ENCODE measurements at regions not wholly inside any gene's neighbourhood (a gene's known extent, or its start where the extent isn't known, plus 50 kb on each side); places are given as distances from the start of the nearest gene placed in this dataset.

DNA sequence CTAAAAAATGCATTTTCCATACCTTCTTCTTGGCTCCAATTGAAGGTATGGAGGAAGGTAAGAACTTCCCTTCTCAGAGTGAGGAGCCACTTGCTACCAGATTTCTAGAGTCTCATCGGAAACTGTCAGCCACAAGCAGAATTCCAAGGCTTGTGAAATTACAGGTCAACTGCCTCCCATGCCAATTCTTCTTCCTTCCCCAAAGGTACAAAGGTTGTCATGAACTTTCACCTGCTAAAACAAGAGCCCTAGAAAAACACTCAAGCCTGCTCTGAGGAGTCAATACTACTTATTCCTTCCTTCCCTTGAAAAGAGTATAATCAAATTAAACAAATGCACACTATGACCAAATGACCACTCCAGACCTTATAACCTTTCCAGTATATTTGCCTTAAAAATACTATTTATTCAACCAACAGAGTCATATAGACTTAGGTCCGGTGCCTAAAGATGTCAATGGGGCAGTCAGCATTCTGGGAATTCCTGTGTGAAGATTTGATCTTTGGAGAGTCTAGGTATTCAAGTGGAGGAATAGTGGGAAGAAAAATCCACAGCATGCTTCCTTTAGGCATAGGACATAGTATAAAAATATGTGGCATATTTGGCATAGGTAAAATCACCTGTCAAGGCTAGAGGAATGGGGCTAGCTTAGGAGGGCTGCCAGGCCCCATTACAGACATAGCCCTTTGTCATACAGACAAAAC, 539.3 kb downstream of the LIG4 start (continued):
- TF ChIP-seq TSC22D4 (tag; IDR thresholded peaks at IDR 0.05), result no peak
- no peak for TF ChIP-seq NFRKB (IDR thresholded peaks at IDR 0.05; ENCODE audit: low read depth)
- TF ChIP-seq ZSCAN32 (CRISPR knock-in tag; IDR thresholded peaks at IDR 0.05), result no peak
- no peak for TF ChIP-seq TCF3 (CRISPR knock-in tag; IDR thresholded peaks at IDR 0.05)
- no peak for TF ChIP-seq TRIM28 (IDR thresholded peaks at IDR 0.05)
- TF ChIP-seq JUND (IDR thresholded peaks at IDR 0.05; ENCODE audit: borderline replicate concordance, low read depth, low read length), result no peak
- no peak for TF ChIP-seq JUND (tag; IDR thresholded peaks at IDR 0.05; ENCODE audit: borderline replicate concordance, low read depth, low read length)
- no peak for TF ChIP-seq MEF2D (tag; conservative IDR thresholded peaks at IDR 0.05; ENCODE audit: low read depth)

- Histone ChIP-seq H2AFZ (ENCODE audit: low read depth, low read length) (no peak overlapping the region), H4K20me1 (replicated peaks; ENCODE audit: control insufficient read depth, insufficient read depth, low read length) (no peaks in the 10 kb centered on the region), H3K4me2 (ENCODE audit: insufficient read depth, low read length) (no peak overlapping the region), H3K9me3 (replicated peaks; ENCODE audit: control insufficient read depth, insufficient read depth, low read depth, low read length) (no peaks in the 10 kb centered on the region), H3K27ac (ENCODE audit: extremely low read depth, low read depth, low read length) (no peak overlapping the region), H3K79me2 (ENCODE audit: control insufficient read depth, insufficient read depth, low read length) (no peaks in the 10 kb centered on the region), H3K36me3 (ENCODE audit: control insufficient read depth, insufficient read depth, low read length) (no peaks in the 10 kb centered on the region), H3K4me1 (replicated peaks in 1 of 2; ENCODE audit: control insufficient read depth in 2 of 2, insufficient read depth in 2 of 2, low read length in 2 of 2) (no peaks in the 10 kb centered on the region), H3K4me3 (no peak overlapping the region), H3K9ac (ENCODE audit: insufficient read depth in 1 of 2, low read depth in 2 of 2, low read length in 2 of 2) (no peak overlapping the region), H3K27me3 (ENCODE audit: control insufficient read depth in 2 of 2, insufficient read depth in 2 of 2, low read length in 2 of 2) (no peaks in the 10 kb centered on the region), H3K9me1 (ENCODE audit: control insufficient read depth, insufficient read depth, low read length) (no peaks in the 10 kb centered on the region)
- ChIA-PET POLR2A (no interaction called here), CTCF (ENCODE audit: low intra/inter-chr PET ratio) (no interaction called here)
- no TSS peak for BruUV-seq (replicated peaks)
- no peak for ATAC-seq
- intact Hi-C loops (cut with micrococcal nuclease), result no loop called here
- in situ Hi-C loops (cut with MboI), result no loop called here
- WGBS (ENCODE audit: insufficient coverage, low coverage, missing lambda C conversion rate), result 0% methylated on average over 8 of the region's 8 CpGs
- no peak for FAIRE-seq
- no peak for DNase-seq (ENCODE audit: extremely low read depth in 1 of 4, low spot score in 3 of 4)
- TF ChIP-seq, protein P1, sequence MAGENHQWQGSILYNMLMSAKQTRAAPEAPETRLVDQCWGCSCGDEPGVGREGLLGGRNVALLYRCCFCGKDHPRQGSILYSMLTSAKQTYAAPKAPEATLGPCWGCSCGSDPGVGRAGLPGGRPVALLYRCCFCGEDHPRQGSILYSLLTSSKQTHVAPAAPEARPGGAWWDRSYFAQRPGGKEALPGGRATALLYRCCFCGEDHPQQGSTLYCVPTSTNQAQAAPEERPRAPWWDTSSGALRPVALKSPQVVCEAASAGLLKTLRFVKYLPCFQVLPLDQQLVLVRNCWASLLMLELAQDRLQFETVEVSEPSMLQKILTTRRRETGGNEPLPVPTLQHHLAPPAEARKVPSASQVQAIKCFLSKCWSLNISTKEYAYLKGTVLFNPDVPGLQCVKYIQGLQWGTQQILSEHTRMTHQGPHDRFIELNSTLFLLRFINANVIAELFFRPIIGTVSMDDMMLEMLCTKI (IDR thresholded peaks at IDR 0.05; ENCODE audit: partially characterized antibody), result no peak
- TF ChIP-seq POLR2H (tag; IDR thresholded peaks at IDR 0.05; ENCODE audit: low read depth), result no peak
- no peak for TF ChIP-seq RFX7 (CRISPR knock-in tag; IDR thresholded peaks at IDR 0.05)
- TF ChIP-seq RAD51 (IDR thresholded peaks at IDR 0.05; ENCODE audit: borderline replicate concordance, low read depth), result no peak
- no peak for TF ChIP-seq ZNF77 (CRISPR knock-in tag; IDR thresholded peaks at IDR 0.05)
- TF ChIP-seq, protein P2, sequence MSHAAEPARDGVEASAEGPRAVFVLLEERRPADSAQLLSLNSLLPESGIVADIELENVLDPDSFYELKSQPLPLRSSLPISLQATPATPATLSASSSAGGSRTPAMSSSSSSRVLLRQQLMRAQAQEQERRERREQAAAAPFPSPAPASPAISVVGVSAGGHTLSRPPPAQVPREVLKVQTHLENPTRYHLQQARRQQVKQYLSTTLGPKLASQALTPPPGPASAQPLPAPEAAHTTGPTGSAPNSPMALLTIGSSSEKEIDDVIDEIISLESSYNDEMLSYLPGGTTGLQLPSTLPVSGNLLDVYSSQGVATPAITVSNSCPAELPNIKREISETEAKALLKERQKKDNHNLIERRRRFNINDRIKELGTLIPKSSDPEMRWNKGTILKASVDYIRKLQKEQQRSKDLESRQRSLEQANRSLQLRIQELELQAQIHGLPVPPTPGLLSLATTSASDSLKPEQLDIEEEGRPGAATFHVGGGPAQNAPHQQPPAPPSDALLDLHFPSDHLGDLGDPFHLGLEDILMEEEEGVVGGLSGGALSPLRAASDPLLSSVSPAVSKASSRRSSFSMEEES (CRISPR knock-in tag; IDR thresholded peaks at IDR 0.05), result no peak
- no peak for TF ChIP-seq HOXB6 (CRISPR knock-in tag; IDR thresholded peaks at IDR 0.05; ENCODE audit: borderline replicate concordance)
- TF ChIP-seq RUNX1 (IDR thresholded peaks at IDR 0.05; ENCODE audit: low read depth), result no peak
- TF ChIP-seq TEAD1 (CRISPR knock-in tag; IDR thresholded peaks at IDR 0.05), result no peak
- TF ChIP-seq HLTF (IDR thresholded peaks at IDR 0.05), result no peak
- TF ChIP-seq TBP (optimal IDR thresholded peaks at IDR 0.05; ENCODE audit: low read depth, low read length), result no peak
- TF ChIP-seq PREB (CRISPR knock-in tag; IDR thresholded peaks at IDR 0.05), result no peak
Observed at GRCh38 chr13:107669391-107669993, 545.8 kb downstream of the LIG4 start.

Measured in K562 (cell line).